Endodermal cell (in vitro differentiated cells): ENCODE measurements at regions not wholly inside any gene's neighbourhood (a gene's known extent, or its start where the extent isn't known, plus 50 kb on each side); places are given as distances from the start of the nearest gene placed in this dataset.

Experiments
- DNase-seq: peaks from one replicate; pipeline ENCODE4 v3.0.0-alpha.2; 2017
- H3K27ac ChIP-seq: 2 replicates; pipeline ENCODE4 v1.5.1; 2013; ENCODE audit warnings: mild to moderate bottlenecking, low read depth, low read length, moderate library complexity
- H3K27me3 ChIP-seq: 2 replicates; pipeline ENCODE4 v1.6.1; 2013; ENCODE audit warnings: mild to moderate bottlenecking, low read length, moderate library complexity; ENCODE audit not compliant: insufficient read depth, control insufficient read depth, poor library complexity, severe bottlenecking
- H3K36me3 ChIP-seq: 2 replicates; pipeline ENCODE4 v1.7.0; 2013; ENCODE audit warnings: mild to moderate bottlenecking, low read length, moderate library complexity; ENCODE audit not compliant: control insufficient read depth, insufficient read depth
- H3K4me1 ChIP-seq: one replicate; pipeline ENCODE4 v1.7.0; 2013; ENCODE audit warnings: low read length; ENCODE audit not compliant: control insufficient read depth, insufficient read depth
- H3K4me3 ChIP-seq: 2 replicates; pipeline ENCODE4 v1.5.1; 2013; ENCODE audit warnings: mild to moderate bottlenecking, low read length, moderate library complexity
- H3K9ac ChIP-seq: 2 replicates; pipeline ENCODE4 v1.6.1; 2013; ENCODE audit warnings: mild to moderate bottlenecking, low read length, moderate library complexity; ENCODE audit not compliant: poor library complexity, severe bottlenecking; ENCODE audit errors: extremely low read depth
- H3K9me3 ChIP-seq: 2 replicates; pipeline ENCODE4 v1.6.1; 2013; ENCODE audit warnings: mild to moderate bottlenecking, low read length, moderate library complexity; ENCODE audit not compliant: control insufficient read depth
- H3K27ac Mint-ChIP-seq: 2 replicates; pipeline ENCODE4 v1.8.0; 2020; ENCODE audit warnings: mixed read lengths
- H3K27me3 Mint-ChIP-seq: 2 replicates; pipeline ENCODE4 v1.8.0; 2021; ENCODE audit warnings: mild to moderate bottlenecking, mixed read lengths; ENCODE audit not compliant: insufficient read depth
- H3K36me3 Mint-ChIP-seq: 2 replicates; pipeline ENCODE4 v1.8.0; 2020; ENCODE audit warnings: low read depth, mixed read lengths
- H3K4me1 Mint-ChIP-seq: 2 replicates; pipeline ENCODE4 v1.8.0; 2020; ENCODE audit warnings: mixed read lengths
- H3K4me3 Mint-ChIP-seq: 2 replicates; pipeline ENCODE4 v1.8.0; 2020; ENCODE audit warnings: mild to moderate bottlenecking, moderate library complexity, mixed read lengths
- H3K9me3 Mint-ChIP-seq: 2 replicates; pipeline ENCODE4 v1.8.0; 2020; ENCODE audit warnings: mild to moderate bottlenecking, mixed read lengths
- CTCF ChIP-seq: fragments of 200-600 bp; sonication (generic); conservative IDR thresholded peaks from 2 replicates; pipeline ENCODE4 v1.5.0; 2021; ENCODE audit warnings: antibody characterized with exemption, mild to moderate bottlenecking
- WGBS, 2 experiments: methylation state at CpG; one replicate each; pipeline versions ENCODE4 v1.1.5 to v1.1.7; 2013; ENCODE audit warnings: missing lambda C conversion rate in 2 of 2, mixed read lengths in 1 of 2; ENCODE audit not compliant: insufficient coverage in 1 of 2, insufficient read length in 1 of 2; 5-methylcytosine and 5-hydroxymethylcytosine counted together

- Mint-ChIP-seq H3K27me3 (no peaks in the 10 kb centered on the region), H3K36me3 (no peaks in the 10 kb centered on the region), H3K27ac (no peak overlapping the region), H3K9me3 (no peaks in the 10 kb centered on the region), H3K4me3 (no peak overlapping the region), H3K4me1 (no peaks in the 10 kb centered on the region)
- no peaks in the 10 kb centered on the region for H3K9me3 ChIP-seq
- H3K4me1 ChIP-seq, result no peaks in the 10 kb centered on the region
- no peak overlapping the region for H3K27ac ChIP-seq
- WGBS, 2 experiments, result 96% methylated on average over 4 of the region's 4 CpGs; no CpG with 5 or more reads in 1 of the 2 experiments
- no peak overlapping the region for H3K9ac ChIP-seq
- H3K27me3 ChIP-seq, result no peaks in the 10 kb centered on the region
- H3K4me3 ChIP-seq, result no peak overlapping the region
- H3K36me3 ChIP-seq, result no peaks in the 10 kb centered on the region
- TF ChIP-seq CTCF, result no peak
- no peak for DNase-seq
Observed at GRCh38 chr2:122905431-122905830, 1119.7 kb upstream of the CNTNAP5 start.

GRCh38 chr2:122908159-122908558 is 1116.9 kb upstream of the CNTNAP5 start:
- H3K27me3 Mint-ChIP-seq, result no peaks in the 10 kb centered on the region
- H3K4me3 Mint-ChIP-seq, result no peak overlapping the region
- H3K9me3 Mint-ChIP-seq, result no peaks in the 10 kb centered on the region
- no peak overlapping the region for H3K9ac ChIP-seq
- no peaks in the 10 kb centered on the region for H3K36me3 Mint-ChIP-seq
- no peak overlapping the region for H3K27ac ChIP-seq
- H3K4me1 ChIP-seq, result no peaks in the 10 kb centered on the region
- H3K4me3 ChIP-seq, result no peak overlapping the region
- no peak for TF ChIP-seq CTCF
- H3K4me1 Mint-ChIP-seq, result no peaks in the 10 kb centered on the region
- H3K36me3 ChIP-seq, result no peaks in the 10 kb centered on the region
- no peaks in the 10 kb centered on the region for H3K9me3 ChIP-seq
- H3K27me3 ChIP-seq, result no peaks in the 10 kb centered on the region
- no peak overlapping the region for H3K27ac Mint-ChIP-seq
- no peak for DNase-seq
- 91 to 100% methylated on average over 1 of the region's 1 CpG for WGBS, 2 experiments

GRCh38 chr2:122927197-122927596 is 1097.9 kb upstream of the CNTNAP5 start:
- H3K9me3 Mint-ChIP-seq, result peaks cover 46% of the 10 kb centered on the region
- Histone ChIP-seq H3K27ac (peak overlapping the region; percentile 86), H3K4me3 (peak overlapping the region; percentile 15)

More at GRCh38 chr2:122927197-122927596, 1097.9 kb upstream of the CNTNAP5 start:
- no peak overlapping the region for H3K9ac ChIP-seq
- no peaks in the 10 kb centered on the region for H3K36me3 ChIP-seq
- H3K4me3 Mint-ChIP-seq, result no peak overlapping the region
- H3K27me3 ChIP-seq, result no peaks in the 10 kb centered on the region
- H3K36me3 Mint-ChIP-seq, result peaks cover 5% of the 10 kb centered on the region
- DNase-seq, result peak; percentile 76
- WGBS, 2 experiments, result 22 to 34% methylated on average over 1 to 3 of the region's 3 CpGs
- peaks cover 54% of the 10 kb centered on the region for H3K9me3 ChIP-seq
- H3K4me1 ChIP-seq, result no peaks in the 10 kb centered on the region
- H3K27me3 Mint-ChIP-seq, result no peaks in the 10 kb centered on the region
- no peaks in the 10 kb centered on the region for H3K4me1 Mint-ChIP-seq
- no peak for TF ChIP-seq CTCF
- H3K27ac Mint-ChIP-seq, result no peak overlapping the region
